GM21367 (cell line): ENCODE measurements at regions not wholly inside any gene's neighbourhood (a gene's known extent, or its start where the extent isn't known, plus 50 kb on each side); places are given as distances from the start of the nearest gene placed in this dataset.

Experiments
- ATAC-seq: cut with Tn5 transposase; IDR thresholded peaks from one replicate; pipeline ENCODE4 v1.9.1; 2021; ENCODE audit not compliant: unreplicated experiment

DNA sequence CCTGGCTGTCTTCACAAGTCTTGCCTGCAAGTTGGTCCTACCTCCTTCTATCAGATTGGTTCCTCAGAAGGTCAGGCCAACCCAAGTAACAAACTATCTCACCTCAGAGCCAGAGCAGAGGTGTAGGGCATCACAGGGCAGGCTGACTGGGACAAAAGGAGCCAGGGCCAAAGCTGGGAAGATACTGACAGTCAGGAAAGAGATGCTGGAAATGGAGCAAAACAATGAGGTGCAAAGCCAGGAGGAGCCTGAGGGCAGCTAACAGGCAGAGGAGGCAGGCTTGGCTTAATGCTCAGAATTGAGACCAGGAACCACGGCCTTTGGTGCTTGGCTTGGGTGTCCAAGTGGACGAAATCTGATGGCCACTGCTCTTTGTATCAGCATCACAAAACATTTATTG is 68.4 kb upstream of the PNMA1 start:
- no peak for ATAC-seq

DNA sequence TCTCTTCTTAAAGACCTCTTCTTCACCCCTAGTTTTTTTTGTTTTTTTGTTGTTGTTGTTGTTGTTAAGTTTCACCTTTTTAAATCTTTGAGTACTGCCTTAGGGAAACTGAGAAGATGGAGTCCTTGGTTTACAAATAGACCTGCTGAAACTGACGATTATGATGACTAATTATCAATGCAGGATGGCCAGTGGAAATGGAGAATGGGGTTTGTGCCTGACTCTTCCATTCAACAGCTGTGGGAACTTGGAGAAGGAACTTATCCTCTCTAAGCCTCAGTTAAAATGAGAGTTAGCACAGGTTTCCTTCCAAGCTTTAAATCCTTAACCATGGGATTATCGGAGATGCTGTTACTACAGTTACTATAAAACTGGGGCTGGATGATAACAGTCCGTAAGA is 66.7 kb upstream of the PNMA1 start:
- no peak for ATAC-seq

DNA sequence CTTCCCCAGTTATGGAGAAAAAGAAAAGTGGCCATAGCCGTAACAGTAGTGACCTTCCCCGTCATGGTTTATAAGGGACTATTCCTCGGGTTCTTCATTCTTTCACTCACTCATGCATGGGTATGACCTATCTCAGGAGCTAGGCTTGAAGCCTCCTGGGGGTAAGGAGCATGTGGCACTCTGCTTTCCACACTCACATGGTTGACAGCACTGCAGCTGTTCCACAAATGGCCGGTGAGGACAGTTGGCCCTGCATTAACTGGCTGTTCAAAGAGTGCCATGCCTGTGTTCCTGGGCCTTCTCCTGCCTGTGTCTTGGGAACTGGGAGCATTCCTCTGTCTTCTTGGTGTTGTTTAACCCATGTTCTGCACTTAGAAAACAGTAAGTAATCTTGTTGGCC is 66.2 kb upstream of the PNMA1 start:
- ATAC-seq: no peak

DNA sequence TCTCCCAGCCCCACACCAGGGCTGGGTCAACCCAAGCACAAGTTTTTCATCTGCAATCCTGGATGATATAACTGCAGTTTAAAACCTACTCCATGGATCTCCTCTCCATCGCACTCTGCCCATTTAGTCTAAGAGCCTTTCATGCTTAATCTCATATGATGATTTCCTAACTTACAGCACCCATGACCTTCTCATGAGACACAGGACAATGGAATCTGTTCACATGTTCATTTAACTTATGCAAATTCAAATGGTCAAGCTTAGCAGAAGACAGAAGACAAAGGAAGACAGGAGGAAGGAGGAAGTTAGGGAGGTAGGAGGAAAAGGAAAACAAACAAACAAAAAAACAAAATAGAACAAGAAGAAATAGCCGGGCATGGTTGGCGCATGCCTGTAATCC is 64.6 kb upstream of the PNMA1 start:
- no peak for ATAC-seq

DNA sequence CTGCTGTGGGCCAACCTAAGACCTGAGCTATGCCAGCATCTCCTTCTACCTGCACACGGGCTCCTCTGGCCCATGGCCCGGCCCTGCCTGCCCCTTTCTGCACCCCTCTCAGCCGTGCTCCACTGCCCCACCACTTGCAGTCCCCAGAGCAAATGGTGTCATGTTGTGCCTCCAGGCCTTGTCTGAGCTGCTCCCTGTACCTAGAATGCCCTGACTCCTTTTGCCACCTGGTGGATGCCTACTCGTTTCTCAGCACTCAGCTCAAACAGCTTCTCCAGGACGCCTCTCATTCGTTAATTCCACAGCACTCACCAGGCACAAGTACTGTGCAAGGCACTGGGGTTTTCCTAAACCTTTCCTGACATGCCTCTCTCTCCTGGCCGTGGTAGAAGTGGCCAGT is 63.2 kb upstream of the PNMA1 start:
- ATAC-seq: no peak

DNA sequence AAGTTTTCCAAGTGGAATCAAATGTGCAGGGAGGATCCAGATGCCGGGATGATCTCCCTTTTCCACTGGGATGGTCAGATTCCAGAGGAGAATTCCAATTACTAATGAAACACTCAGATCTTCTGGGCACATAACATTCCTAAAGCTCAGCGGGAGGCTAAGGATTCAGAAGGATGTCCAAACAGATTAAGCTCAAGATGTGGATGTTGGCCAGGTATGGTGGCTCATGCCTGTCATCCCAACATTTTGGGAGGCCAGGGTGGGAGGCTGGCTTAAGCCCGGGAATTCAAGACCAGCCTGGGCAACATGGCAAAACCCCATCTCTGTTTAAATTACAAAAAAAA is 62.0 kb upstream of the PNMA1 start:
- no peak for ATAC-seq

DNA sequence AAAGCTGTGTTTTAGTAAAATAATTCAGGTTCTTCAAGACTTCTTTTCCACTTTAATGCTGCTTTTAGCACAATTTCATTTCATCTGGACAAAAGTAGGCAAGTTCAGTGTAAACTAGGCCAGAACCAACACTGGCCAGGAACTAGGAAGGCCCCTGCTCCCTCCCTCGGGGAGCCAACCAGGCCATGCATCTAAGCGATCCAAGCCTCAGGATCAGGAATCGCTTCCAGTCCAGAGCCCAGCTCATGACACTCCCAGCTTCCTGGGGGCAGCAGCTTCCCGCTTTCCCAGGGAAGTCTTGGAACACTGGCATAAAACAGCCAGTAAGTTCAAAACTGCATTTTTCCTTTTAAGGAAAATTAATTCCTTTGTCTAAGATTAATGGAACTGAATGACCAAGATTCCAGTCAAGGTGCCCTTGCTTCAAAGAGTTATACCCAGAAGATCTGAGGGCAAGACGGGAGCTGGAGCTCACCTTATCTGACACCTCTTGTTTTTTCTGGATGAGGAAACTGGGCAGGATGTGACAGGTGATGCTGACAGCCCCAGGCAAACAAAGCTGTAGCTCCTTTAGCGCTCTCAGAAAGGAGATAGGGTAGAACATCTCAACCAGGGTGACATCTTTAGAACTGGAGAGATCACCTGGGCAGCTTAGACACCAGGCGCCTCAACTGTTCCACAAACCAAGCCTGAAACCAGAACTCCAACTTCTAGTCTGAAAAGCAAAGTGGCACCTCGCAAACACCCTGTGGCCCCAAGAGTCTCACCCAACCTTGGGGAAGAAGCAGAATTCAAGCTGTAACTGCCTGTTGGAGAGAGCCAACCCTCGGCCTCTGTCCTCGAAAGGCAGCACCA is 61.4 kb upstream of the PNMA1 start:
- ATAC-seq: no peak

DNA sequence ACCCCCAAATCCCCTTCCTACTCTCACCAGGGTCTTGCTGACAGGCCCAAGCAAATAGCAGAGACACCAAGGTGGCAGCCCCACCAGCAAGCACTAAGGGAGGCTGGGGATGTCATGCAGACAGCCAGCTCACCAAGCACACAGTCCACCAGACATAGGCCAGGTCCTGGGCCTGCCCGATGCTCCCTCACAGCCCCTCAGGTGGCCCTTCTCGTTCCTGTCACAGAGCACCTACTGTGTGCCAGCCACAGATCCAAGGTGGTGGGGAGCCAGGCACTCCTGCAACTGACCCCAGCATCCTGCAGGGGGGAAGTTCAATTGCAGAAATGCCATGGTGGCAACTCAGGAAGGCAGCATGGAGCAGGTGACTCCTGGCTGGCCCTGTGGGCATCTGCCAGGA is 60.5 kb upstream of the PNMA1 start:
- no peak for ATAC-seq

DNA sequence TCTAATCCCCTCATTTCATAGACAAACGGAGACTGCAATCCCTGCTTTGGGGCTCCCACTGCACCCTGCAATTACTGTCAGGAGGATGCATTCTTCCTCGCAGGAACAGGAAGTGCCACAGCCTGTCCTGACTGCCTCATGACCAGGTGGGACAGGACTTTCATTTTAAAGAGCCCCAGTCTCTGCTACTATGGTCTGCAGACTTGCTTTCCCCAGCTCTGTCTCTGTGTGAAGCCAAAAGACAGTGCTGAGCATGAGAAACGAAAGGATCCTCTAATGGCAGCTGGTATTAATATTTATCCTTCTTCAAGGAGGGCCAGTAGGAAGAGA is 60.0 kb upstream of the PNMA1 start:
- no peak for ATAC-seq

DNA sequence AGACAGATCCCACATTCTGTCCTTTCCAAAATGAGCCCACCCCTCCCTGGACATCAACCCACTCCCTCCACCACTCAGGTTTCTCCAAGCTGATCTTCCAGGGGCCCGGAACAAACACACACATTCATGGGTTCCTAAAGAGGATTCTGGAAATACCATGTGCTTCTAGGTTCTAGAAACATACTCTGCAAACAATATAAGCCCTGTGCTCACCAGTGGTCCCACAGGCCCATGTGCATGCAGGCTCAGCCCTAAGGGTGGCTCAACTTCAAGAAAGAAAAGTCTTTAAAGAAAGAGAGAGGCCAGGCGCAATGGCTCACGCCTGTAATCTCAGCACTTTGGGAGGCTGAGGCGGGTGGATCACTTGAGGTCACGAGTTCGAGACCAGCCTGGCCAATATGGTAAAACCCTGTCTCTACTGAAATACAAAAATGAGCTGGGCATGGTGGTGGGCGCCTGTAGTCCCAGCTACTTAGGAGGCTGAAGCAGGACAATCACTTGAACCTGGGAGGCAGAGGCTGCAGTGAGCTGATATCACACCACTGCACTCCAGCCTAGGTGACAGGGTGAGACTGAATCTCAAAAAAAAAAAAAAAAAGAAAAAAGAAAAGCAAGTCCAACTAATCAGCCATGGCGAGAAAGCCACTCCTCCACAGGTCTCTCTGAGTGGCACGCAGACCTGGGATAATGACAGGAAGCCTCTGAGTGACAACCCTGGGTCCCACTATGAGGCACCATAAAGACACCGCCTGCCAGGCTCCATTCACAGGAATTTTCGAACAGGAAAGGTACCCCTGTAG is 59.5 kb upstream of the PNMA1 start:
- no peak for ATAC-seq

DNA sequence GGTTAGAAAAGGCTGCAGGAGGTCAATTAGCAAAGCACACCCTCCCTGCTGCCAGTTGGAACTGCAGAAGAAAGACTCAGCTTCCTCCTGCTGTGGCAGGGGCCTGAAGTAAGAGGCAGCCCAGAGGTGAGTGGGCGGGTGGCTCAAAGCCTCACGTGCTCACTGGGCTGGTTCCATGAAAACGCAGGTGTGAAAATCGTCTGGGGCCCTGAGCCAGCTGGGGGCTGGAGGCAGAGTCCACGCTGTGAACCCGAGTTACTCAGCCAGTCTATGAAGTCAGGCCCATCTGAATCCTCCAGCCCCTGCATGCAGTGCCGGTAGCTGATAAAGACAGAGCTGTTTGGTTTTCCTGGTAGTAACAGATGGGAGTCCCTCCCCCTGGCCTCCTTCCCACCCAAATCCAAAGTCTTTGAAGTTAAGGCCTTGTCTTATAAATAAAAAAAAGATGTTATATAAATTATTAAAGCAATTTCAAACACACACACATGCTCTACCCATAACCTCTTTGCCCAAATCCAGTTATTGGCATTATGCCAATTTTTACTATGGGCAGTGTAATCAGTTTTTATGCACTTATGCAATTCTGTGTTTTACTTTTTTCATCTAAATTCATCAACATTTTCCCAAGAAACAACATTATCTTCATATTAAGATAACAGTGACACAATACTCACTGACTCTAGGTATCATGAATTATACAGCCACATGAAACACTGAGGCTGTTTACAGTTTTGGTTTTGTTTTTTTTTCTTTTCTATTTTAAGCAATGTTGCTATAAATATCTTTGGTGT is 57.9 kb upstream of the PNMA1 start:
- peak; percentile 41 for ATAC-seq

DNA sequence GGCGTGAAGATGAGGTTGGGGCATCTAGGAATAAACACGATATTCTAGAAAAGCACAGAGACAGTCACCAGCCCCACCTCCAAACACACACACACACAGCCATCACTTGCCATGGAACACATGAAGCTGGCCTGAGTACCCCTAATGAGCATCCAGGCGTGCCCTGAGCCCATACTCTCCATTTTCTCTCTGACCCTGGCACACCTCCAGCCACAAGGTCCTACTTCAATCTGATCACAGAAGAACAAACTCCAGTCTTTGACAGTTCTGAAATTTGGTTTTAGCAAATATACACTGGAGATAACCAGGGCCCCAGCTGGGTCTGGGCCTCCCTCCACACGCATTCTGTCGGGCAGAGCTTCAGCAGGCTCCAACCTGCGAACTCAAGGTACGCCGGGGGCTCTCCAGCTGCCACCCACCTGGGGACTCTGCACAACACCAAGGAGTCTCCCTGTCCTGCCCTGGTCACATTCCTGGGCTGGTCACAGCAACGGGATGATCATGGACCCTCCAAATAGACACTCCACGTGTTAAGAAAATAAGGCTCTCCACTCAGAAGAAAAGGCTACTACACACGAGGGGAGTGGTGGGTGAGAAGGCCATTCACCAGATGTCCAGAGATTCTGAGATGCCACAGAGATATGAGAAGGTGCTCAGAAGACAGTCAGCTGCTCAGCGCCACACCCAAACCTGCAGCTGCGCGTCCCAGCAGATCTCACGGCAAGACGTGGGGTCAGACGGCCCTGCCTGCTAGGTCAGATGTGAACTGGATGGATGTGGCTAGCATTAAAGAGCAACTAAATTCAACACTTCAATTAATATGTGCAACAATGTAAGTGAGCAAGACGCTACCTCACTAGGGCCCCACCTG is 57.0 kb upstream of the PNMA1 start:
- peak; percentile 6 for ATAC-seq

DNA sequence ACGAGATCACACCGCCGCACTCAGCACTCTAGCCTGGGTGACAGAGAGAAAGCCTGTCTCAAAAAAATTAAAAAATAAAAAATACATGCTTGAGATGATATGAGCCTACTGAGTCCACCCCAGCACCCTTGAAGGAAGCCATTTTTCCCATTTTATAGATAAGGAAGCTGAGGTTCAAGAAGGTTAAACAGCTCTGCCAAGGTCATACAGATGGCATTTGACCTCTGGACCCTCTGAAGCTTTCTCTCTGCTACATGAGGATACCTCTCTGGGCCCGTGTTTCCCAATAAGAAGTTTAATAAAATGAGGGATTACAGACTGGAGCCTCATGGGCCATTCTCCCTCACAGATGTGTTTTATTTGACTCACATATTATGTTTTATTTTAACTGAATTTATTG is 53.9 kb upstream of the PNMA1 start:
- ATAC-seq: no peak

DNA sequence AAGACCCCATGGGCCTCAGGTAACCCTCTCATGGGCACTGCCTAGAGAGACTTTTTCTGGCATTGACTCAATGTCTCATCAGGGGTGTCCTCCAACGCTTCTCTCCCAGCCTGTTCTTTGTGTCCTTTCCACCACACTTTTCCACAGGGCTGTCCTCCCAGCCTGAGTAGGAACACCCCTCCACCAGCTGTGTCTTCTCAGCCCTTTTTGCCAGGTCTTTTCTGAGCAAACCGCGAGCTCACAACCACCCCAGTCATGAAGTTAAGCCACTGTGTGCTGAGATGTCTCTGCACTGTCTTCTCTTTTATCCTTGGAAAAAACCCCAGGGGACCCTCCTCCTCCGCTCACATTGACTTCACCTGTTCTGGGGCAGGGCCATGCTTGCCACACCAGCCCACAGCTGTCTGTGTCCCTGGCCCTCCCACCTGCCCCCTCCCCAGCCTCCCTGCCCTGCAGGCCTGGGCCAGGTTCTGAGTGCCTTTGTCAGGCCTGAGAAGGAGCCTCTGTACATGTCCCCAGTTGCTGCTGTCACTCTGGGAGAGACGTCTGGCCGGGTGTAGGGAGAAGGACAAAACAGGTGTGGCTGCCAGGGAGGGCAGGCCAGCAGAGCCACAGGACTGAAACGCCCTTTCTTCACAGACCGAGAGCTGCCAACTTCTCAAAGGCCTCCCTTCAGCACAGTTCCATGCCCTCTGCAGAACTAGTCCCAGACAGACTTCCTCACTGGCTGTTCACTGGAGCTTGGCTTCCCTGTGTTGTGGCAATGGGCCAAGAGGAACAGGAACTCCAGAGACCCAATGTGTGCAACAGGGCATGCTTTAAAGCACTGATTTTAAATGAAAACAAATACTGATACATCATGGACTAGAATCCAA is 50.5 kb upstream of the PNMA1 start:
- ATAC-seq: no peak
